Stimulated activated naive CD8-positive, alpha-beta T cell treated with anti-CD3 and anti-CD28 coated beads, Interleukin-15, amount 100 ng/mL, for 72 hours (primary cell): ENCODE measurements at regions not wholly inside any gene's neighbourhood (a gene's known extent, or its start where the extent isn't known, plus 50 kb on each side); places are given as distances from the start of the nearest gene placed in this dataset.

ENCODE experiments used
- ATAC-seq: fragments of 150-1000 bp; cut with Tn5 transposase; 2 replicates; pipeline ENCODE4 v1.10.0; 2021; ENCODE audit warnings: mild to moderate bottlenecking, moderate library complexity
- DNase-seq, 2 donors: peaks; one replicate each; pipeline ENCODE4 v3.0.0; 2021 to 2022
- H3K27ac Mint-ChIP-seq, 2 donors: one replicate each; pipeline ENCODE4 v1.8.0; 2022; ENCODE audit warnings: mild to moderate bottlenecking in 2 of 2, mixed read lengths in 2 of 2, moderate library complexity in 2 of 2
- H3K27me3 Mint-ChIP-seq: one replicate; pipeline ENCODE4 v1.8.0; 2022; ENCODE audit warnings: mixed read lengths
- H3K4me1 Mint-ChIP-seq: one replicate; pipeline ENCODE4 v1.8.0; 2022; ENCODE audit warnings: mild to moderate bottlenecking, mixed read lengths
- H3K4me3 Mint-ChIP-seq, 2 donors: one replicate each; pipeline ENCODE4 v1.8.0; 2022; ENCODE audit warnings: mild to moderate bottlenecking in 2 of 2, mixed read lengths in 2 of 2, moderate library complexity in 1 of 2
- H3K9me3 Mint-ChIP-seq, 2 donors: one replicate each; pipeline ENCODE4 v1.8.0; 2022; ENCODE audit warnings: mixed read lengths in 2 of 2

DNA sequence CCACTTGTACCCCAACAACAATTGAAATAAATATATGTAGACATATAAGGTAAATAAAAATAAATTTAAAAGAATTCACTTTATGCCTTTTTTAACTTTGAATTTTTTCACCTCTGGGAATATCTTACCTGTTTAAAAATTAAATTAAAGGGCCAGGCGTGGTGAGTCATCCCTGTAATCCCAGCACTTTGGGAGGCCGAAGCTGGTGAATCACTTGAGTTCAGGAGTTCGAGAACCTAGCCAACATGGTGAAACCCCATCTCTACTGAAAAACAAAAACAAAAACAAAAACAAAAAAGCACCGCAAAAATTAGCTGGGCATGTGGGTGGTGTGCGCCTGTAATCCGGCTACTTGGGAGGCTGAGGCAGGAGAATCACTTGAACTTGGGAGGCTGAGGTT lies 164.8 kb downstream of the AASDH start:
- Mint-ChIP-seq H3K4me1 (no peaks in the 10 kb centered on the region), H3K9me3 (no peaks in the 10 kb centered on the region), H3K4me3 (no peak overlapping the region), H3K27ac (no peak overlapping the region), H3K27me3 (peaks cover 31% of the 10 kb centered on the region)
- DNase-seq = no peak
- no peak for ATAC-seq

DNA sequence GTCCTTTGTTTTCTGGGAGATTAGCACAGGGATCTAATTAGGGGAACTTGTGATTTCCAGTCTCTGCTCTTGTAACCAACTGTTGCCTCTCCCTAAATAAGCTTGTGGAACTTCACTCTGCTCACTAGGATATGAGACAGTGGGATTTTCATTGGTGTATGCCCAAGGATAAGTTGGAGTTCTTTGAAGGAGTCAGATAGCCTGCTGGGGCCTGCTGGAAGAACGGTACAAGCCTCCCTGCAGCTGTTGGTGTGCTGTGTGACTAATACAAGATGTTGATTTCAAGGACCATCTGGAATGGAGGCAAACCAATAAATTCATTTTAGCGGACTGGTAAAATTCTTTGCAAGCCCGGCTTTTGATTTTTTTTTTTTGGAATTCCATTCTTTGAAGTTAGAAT lies 167.0 kb downstream of the AASDH start:
- DNase-seq = no peak
- no peak for ATAC-seq
- H3K27me3 Mint-ChIP-seq = peaks cover 32% of the 10 kb centered on the region
- no peaks in the 10 kb centered on the region for H3K9me3 Mint-ChIP-seq
- H3K27ac Mint-ChIP-seq = no peak overlapping the region
- H3K4me3 Mint-ChIP-seq = no peak overlapping the region
- no peaks in the 10 kb centered on the region for H3K4me1 Mint-ChIP-seq

DNA sequence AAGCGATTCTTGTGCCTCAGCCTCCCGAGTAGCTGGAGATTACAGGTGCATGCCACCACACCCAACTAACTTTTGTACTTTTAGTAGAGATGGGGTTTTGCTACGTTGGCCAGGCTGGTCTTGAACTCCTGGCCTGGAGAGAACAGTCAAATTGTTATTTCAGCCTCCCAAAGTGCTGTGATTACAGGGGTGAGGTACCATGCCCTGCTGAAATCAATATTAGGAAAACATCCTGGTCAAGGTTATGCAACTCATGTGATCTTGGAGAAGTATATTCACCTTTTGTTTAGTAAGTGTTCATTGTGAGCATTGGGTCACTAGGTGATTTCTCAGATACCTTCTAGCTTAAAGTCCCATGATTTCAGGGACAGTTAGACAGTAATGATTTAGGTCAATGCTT lies 167.8 kb downstream of the AASDH start:
- H3K27ac Mint-ChIP-seq = no peak overlapping the region
- H3K27me3 Mint-ChIP-seq = peaks cover 32% of the 10 kb centered on the region
- DNase-seq (no peak), ATAC-seq (no peak)
- H3K9me3 Mint-ChIP-seq = no peaks in the 10 kb centered on the region
- H3K4me1 Mint-ChIP-seq = no peaks in the 10 kb centered on the region
- H3K4me3 Mint-ChIP-seq = no peak overlapping the region

DNA sequence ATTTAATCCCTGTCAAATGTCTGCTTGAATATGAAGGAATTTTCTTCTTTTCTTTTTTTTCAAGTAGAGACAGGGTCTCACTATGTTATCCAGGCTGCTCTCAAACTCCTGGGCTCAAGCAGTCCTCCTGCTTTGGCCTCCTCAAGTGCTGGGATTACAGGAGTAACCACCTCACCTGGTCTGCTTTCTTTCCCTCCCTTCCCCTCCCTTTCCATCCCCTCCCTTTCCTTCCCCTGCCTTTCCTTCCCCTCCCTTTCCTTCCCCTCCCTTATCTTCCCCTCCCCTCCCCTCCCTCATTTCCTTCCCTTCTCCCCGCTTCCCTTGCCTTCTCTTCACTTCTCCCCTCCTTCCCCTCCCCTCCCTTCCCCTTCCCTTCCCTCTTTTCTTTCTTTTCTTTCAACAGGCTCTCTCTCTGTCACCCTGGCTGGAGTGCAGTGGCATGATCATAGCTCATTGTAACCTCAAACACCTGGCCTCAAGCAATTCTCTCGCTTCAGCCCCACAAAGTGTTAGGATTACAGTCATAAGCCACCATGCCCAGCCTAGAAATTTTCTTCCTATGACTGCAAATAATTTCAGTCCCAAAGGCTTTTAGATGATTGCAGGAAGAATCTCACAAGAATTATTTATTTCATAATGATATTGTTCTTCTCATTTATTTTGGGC lies 168.9 kb downstream of the AASDH start:
- Mint-ChIP-seq H3K4me3 (no peak overlapping the region), H3K9me3 (no peaks in the 10 kb centered on the region), H3K4me1 (no peaks in the 10 kb centered on the region), H3K27me3 (peaks cover 32% of the 10 kb centered on the region), H3K27ac (no peak overlapping the region)
- ATAC-seq (no peak), DNase-seq (no peak)

DNA sequence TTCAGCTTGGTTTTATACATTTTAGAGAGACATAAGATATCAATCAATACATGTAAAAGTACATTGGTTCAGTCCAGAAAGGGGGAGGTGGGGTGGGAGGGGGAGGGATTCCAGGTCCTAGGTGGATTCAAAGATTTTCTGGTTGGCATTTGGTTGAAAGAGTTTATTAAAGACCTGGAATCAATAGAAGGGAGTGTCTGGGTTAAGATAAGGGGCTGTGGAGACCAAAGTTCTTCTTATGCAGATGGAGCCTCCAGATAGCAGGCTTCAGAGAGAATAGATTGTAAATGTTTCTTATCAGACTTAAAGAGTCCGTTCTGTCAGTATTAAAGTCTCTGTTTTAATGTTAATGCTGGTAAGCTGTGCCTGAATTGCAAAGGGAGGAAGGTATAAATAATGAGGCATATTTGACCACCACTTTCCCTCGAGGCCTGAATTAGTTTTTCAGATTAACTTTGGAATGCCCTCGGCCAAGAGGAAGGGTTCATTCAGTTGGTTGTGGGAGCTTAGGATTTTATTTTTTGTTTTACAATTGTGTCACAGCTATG lies 169.9 kb downstream of the AASDH start:
- Mint-ChIP-seq H3K4me1 (no peaks in the 10 kb centered on the region), H3K27me3 (peaks cover 32% of the 10 kb centered on the region), H3K27ac (no peak overlapping the region), H3K9me3 (no peaks in the 10 kb centered on the region), H3K4me3 (no peak overlapping the region)
- DNase-seq (no peak), ATAC-seq (no peak)

DNA sequence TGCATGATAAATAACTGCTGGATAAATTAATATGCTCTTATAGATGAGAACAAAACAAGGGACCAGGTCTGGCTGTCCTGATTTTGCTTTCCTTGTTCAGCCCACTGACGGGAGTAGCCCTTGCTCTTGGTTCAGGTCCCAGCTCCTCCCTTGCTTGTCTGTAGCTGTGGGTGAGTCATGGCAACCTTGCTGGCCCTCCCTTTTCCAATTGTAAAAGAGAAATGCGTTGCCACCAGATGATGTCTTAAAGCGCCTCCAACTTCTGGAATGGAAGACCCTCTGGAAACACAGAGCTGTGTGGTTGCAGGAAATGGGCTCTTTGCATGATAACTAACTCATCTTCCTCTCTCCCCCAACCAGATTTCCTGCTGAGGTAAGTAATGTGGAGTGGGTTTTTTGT lies 171.4 kb downstream of the AASDH start:
- H3K4me3 Mint-ChIP-seq = no peak overlapping the region
- ATAC-seq = no peak
- no peak for DNase-seq
- peaks cover 0 to 10% of the 10 kb centered on the region in 2 donors for H3K9me3 Mint-ChIP-seq
- H3K27ac Mint-ChIP-seq = no peak overlapping the region
- H3K4me1 Mint-ChIP-seq = no peaks in the 10 kb centered on the region
- H3K27me3 Mint-ChIP-seq = peaks cover 29% of the 10 kb centered on the region

DNA sequence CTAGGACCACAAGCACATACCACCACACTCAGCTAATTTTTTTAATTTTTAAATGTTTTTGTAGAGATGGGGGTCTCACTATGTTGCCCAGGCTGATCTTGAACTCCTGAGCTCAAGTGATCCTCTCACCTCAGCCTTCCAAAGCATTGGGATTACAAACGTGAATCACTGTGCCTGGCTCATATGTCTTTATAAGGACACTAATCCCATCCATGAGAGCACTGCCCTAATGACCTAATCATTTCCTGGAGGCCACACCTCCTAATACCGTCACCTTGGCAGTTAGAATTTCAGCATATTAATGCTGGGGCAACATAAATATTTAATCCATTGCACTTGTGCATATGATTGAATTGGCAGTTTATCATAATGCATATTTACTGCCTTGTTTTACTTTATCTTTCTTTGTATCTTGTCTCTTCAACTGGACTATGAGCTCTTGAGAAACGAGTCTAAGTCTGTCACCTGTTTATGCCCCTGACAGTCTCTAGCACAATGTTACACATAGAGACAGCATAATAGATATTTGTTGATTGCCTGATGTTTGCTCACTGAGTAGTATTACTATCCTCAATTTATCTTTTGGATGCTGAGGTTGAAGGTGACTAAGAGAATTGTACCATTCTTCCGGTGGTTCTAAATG lies 172.0 kb downstream of the AASDH start:
- Mint-ChIP-seq H3K27me3 (peaks cover 23% of the 10 kb centered on the region), H3K27ac (no peak overlapping the region), H3K4me1 (no peaks in the 10 kb centered on the region), H3K9me3 (peaks cover 0 to 10% of the 10 kb centered on the region in 2 donors), H3K4me3 (no peak overlapping the region)
- ATAC-seq (no peak), DNase-seq (no peak)

DNA sequence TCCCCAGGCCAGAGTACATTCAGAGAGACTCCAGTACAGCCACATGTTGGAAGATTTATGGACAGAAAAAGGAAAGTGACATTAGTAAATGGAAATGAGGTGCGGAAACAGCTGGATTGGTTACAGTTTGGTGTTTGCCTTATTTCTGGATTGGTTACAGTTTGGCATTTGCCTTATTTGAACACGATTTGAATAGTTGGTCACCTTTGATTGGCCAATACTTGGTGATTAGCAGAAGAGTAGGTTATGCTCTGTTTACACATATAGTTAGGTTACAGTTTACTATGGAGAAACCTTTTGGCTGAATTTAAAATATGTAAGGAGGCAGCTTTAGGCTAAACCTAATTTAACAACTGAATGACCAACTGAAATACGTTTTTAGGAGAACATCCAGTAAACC lies 173.7 kb downstream of the AASDH start:
- Mint-ChIP-seq H3K9me3 (peaks cover 0 to 10% of the 10 kb centered on the region in 2 donors), H3K4me3 (no peak overlapping the region), H3K27me3 (peaks cover 12% of the 10 kb centered on the region), H3K4me1 (no peaks in the 10 kb centered on the region), H3K27ac (no peak overlapping the region)
- no peak for DNase-seq
- ATAC-seq = no peak

DNA sequence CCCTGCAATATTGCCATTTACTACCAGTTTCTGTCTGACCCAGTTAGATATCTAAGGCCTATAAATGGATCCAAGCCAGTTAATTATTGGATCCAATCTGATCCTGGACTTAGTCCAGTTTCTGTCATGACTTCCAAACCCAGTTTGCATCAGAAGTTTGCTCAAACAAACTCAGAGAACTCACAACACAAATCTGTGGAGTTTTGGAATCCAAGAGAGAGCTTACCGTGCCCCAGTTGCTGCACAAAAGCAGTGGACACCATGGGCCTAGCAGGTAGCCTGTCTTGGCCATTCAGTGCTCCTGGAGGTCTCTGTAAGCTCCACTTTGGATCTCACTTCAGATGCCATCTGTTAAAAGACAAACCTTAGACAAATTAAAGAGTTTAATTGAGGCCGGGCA lies 174.5 kb downstream of the AASDH start:
- no peak for ATAC-seq

DNA sequence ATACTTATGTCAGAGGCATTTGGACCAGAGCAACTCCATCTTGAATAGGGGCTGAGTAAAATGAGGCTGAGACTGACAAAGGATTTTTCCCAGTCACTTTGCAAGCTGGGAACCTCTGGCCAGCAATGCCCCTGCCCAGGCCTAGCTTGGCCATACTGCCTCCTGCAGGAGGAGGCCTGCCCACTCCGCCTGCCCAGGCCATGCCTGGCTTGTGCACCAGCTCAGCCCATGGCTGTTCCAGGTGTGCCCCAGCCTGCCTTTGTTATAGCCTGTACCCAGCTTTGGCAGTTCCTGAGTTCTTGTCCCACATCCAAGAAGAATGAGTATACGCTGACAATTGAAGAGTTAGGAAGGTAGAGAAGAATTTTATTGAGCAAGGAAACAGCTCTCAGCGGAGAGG lies 176.1 kb downstream of the AASDH start:
- H3K27ac Mint-ChIP-seq = no peak overlapping the region
- no peaks in the 10 kb centered on the region for H3K27me3 Mint-ChIP-seq
- ATAC-seq (no peak), DNase-seq (no peak)
- no peak overlapping the region for H3K4me3 Mint-ChIP-seq
- H3K9me3 Mint-ChIP-seq = peaks cover 0 to 10% of the 10 kb centered on the region in 2 donors
- H3K4me1 Mint-ChIP-seq = no peaks in the 10 kb centered on the region

More for the DNA sequence above, 174.5 kb downstream of the AASDH start:
- Mint-ChIP-seq H3K27me3 (peaks cover 7% of the 10 kb centered on the region), H3K4me1 (no peaks in the 10 kb centered on the region), H3K4me3 (no peak overlapping the region), H3K27ac (no peak overlapping the region), H3K9me3 (peaks cover 0 to 10% of the 10 kb centered on the region in 2 donors)
- no peak for DNase-seq

DNA sequence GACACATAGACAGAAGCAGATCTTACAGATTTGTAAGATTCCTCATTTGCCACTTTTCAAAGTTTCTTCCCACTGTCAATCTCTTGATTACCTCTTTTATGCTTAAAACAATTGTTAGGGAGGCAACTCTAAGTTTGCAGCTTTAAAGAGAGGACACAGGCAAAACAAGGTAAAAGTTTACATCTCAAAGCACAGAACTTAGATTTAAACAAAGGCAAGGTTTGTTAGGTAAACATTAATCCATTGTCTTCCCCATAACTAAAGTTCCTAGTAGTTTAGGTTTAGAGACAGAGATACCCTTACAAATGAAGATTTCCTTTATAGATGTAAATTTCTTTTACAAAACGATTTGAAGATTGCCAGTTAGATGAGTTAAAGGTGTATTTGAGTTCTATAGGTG lies 176.9 kb downstream of the AASDH start:
- Mint-ChIP-seq H3K4me3 (no peak overlapping the region), H3K9me3 (peaks cover 0 to 10% of the 10 kb centered on the region in 2 donors), H3K4me1 (no peaks in the 10 kb centered on the region), H3K27me3 (no peaks in the 10 kb centered on the region), H3K27ac (no peak overlapping the region)
- ATAC-seq (no peak), DNase-seq (no peak)

DNA sequence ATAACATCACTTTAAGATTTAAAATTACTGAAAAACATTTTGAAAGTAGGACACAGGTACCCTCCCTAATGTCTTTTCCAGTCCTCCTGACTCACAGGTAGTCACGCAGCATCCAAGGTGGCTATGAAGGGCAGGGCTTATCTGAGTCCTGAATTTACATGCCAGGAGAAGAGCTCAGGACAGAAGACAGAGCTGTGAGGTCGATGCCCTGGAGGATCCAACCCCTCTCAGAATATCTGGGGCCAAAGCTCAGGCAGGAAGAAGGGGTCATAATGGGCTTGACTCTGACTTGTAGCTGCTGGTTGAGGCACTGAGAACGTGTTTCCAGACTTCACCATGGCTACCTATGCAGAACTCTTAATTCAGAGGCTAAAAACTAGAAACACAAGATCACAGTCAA lies 177.5 kb downstream of the AASDH start:
- no peaks in the 10 kb centered on the region for H3K27me3 Mint-ChIP-seq
- no peaks in the 10 kb centered on the region for H3K4me1 Mint-ChIP-seq
- no peak for DNase-seq
- ATAC-seq = no peak
- H3K27ac Mint-ChIP-seq = no peak overlapping the region
- H3K4me3 Mint-ChIP-seq = no peak overlapping the region
- H3K9me3 Mint-ChIP-seq = peaks cover 0 to 10% of the 10 kb centered on the region in 2 donors

DNA sequence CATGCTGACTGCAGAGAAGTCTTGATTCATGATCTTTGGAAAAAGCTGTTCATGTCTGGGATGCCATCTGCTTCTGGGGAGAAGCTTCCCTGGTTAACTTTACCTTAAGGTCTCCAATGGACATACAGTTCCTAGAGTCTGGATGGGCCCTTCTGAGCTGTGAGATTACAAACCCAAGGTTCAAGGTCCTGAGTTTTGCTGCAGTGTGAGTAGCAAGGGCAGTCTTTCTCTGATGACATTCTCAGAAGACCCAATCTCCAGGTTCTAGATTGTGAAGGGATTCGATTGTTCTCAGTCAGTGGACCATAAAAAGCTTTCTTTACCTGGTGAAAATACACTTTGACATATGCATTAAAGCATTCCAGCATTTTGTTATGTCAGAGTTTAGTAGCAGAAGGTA lies 179.2 kb downstream of the AASDH start:
- ATAC-seq (no peak), DNase-seq (no peak)
- no peak overlapping the region for H3K27ac Mint-ChIP-seq
- no peak overlapping the region for H3K4me3 Mint-ChIP-seq
- no peaks in the 10 kb centered on the region for H3K27me3 Mint-ChIP-seq
- peaks cover 0 to 10% of the 10 kb centered on the region in 2 donors for H3K9me3 Mint-ChIP-seq
- H3K4me1 Mint-ChIP-seq = no peaks in the 10 kb centered on the region

DNA sequence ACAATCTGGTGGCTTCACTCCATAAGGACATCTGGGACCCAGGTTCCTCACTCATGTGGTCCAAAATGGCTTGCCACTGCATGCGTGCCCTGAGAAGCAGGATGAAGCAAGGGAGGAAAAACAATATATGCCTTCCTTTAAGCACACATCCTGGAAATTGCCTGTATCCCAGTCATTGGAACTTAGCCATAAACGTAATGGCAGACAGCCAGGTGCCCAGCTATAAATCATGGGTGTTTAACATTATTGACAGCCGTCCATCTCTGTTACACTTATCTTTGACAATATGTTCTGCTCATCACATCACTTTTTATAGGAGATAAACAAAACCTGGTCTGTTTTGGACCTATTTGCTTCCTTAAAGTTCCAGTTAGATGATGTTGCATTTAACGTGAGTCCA lies 181.0 kb downstream of the AASDH start:
- H3K9me3 Mint-ChIP-seq = peaks cover 0 to 3% of the 10 kb centered on the region in 2 donors
- no peak for DNase-seq

DNA sequence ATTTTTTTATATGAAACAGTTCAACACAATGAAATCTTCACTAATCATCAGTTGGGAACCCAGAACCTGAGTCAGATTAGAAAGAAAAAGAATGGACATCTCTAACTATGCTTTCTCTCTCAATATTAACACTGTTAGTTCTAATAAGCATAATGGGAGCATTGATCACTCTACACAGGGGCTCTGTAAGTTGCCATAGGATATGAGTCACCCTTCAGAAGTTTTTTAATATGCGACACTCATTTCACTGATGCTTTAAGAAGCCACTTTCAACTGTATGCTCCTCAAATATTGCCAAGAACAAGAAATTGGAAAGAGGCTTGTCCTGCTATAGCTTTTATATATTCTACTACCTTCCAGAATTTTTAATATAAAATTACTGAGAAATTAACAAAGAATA lies 187.0 kb downstream of the AASDH start:
- Mint-ChIP-seq H3K4me3 (no peak overlapping the region), H3K27me3 (peaks cover 23% of the 10 kb centered on the region), H3K9me3 (no peaks in the 10 kb centered on the region), H3K4me1 (no peaks in the 10 kb centered on the region), H3K27ac (no peak overlapping the region)
- DNase-seq = no peak
- ATAC-seq = no peak

More for the DNA sequence above, 181.0 kb downstream of the AASDH start:
- Mint-ChIP-seq H3K27me3 (peaks cover 4% of the 10 kb centered on the region), H3K4me1 (no peaks in the 10 kb centered on the region), H3K4me3 (no peak overlapping the region), H3K27ac (no peak overlapping the region)
- no peak for ATAC-seq

DNA sequence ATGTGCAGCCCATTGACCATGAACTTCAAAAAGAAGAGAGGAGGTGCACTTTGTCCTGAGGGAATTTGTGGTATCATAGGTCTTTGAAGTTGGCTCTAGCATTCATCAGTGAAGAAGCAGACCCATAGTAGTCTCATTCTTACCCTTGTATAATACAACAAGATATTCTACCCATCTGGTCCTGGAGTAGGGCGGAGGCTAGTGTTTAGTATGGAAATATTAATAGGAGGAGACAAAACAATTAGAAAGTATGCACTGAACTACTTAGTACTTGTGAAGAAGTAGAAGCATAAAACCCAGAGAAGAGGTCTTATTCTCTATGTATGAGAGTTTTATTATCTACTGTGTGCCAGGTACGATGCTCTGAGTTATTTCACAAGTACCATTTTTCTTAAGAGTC lies 189.0 kb downstream of the AASDH start:
- Mint-ChIP-seq H3K4me1 (no peaks in the 10 kb centered on the region), H3K4me3 (no peak overlapping the region), H3K27ac (no peak overlapping the region), H3K27me3 (peaks cover 30% of the 10 kb centered on the region), H3K9me3 (no peaks in the 10 kb centered on the region)
- DNase-seq (no peak), ATAC-seq (no peak)
